PC-3 (cell line): ENCODE measurements at regions not wholly inside any gene's neighbourhood (a gene's known extent, or its start where the extent isn't known, plus 50 kb on each side); places are given as distances from the start of the nearest gene placed in this dataset.

ENCODE experiments used
- EZH2 ChIP-seq: fragments of 300-600 bp; sonication (generic); IDR thresholded peaks from one replicate; pipeline ENCODE4 v1.6.1; 2017; ENCODE audit warnings: antibody characterized with exemption, mild to moderate bottlenecking, low read length; ENCODE audit not compliant: unreplicated experiment
- TF ChIP-seq, protein P1 (sequence below): fragments of 300-600 bp; sonication (generic); conservative IDR thresholded peaks from 2 replicates; pipeline ENCODE4 v1.5.1; 2017; ENCODE audit warnings: antibody characterized with exemption, low read depth, mild to moderate bottlenecking, low read length

DNA sequence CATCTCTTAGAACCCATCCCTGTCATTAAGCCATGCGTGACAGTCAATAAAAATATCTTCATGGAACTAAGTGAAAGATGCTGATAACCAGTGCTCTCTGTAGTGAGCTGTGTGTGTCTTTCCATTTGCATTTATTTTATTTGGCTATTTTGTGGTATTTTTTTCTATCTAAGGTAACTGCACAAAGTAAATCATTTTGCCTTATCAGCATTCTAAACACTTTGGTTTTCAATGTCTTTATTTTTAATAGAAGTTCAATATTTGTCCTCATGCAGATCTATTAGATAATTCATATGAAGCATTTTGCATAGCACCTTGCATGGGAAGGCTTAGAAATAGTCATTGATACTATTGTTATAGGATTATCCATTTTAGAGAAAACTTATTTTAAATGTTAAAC lies 163.6 kb upstream of the TANK start:
- TF ChIP-seq EZH2 = no peak
- TF ChIP-seq, protein P1, sequence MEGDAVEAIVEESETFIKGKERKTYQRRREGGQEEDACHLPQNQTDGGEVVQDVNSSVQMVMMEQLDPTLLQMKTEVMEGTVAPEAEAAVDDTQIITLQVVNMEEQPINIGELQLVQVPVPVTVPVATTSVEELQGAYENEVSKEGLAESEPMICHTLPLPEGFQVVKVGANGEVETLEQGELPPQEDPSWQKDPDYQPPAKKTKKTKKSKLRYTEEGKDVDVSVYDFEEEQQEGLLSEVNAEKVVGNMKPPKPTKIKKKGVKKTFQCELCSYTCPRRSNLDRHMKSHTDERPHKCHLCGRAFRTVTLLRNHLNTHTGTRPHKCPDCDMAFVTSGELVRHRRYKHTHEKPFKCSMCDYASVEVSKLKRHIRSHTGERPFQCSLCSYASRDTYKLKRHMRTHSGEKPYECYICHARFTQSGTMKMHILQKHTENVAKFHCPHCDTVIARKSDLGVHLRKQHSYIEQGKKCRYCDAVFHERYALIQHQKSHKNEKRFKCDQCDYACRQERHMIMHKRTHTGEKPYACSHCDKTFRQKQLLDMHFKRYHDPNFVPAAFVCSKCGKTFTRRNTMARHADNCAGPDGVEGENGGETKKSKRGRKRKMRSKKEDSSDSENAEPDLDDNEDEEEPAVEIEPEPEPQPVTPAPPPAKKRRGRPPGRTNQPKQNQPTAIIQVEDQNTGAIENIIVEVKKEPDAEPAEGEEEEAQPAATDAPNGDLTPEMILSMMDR = no peak
